GM12891 (cell line): ENCODE measurements at regions not wholly inside any gene's neighbourhood (a gene's known extent, or its start where the extent isn't known, plus 50 kb on each side); places are given as distances from the start of the nearest gene placed in this dataset.

ENCODE experiments used
- DNase-seq: peaks from one replicate; pipeline ENCODE4 v3.0.0; 2011; ENCODE audit warnings: low spot score; ENCODE audit not compliant: insufficient read length
- FAIRE-seq: peaks from 2 replicates; lab custom pipeline; 2011; peaks lifted over from hg19 to GRCh38; lab: Jason Lieb, UNC
- PAX5 ChIP-seq: IDR thresholded peaks from 2 replicates; pipeline ENCODE4 v1.6.1; 2011; ENCODE audit warnings: low read length, moderate library complexity, mild to moderate bottlenecking; ENCODE audit not compliant: insufficient read depth, severe bottlenecking
- POLR2A ChIP-seq: IDR thresholded peaks from 2 replicates; pipeline ENCODE4 v1.6.1; 2011; ENCODE audit warnings: low read depth, low read length, control low read depth
- POLR2AphosphoS5 ChIP-seq: IDR thresholded peaks from 2 replicates; pipeline ENCODE4 v1.6.1; 2011; ENCODE audit warnings: low read depth, low read length, control low read depth
- POU2F2 ChIP-seq: IDR thresholded peaks from 2 replicates; pipeline ENCODE4 v1.6.1; 2011; ENCODE audit warnings: low read depth, mild to moderate bottlenecking, control low read depth, low read length, moderate library complexity
- SPI1 ChIP-seq: IDR thresholded peaks from 2 replicates; pipeline ENCODE4 v1.6.1; 2011; ENCODE audit warnings: low read depth, low read length, control low read depth
- TAF1 ChIP-seq: IDR thresholded peaks from 2 replicates; pipeline ENCODE4 v1.6.1; 2011; ENCODE audit warnings: low read depth, low read length, control low read depth

DNA sequence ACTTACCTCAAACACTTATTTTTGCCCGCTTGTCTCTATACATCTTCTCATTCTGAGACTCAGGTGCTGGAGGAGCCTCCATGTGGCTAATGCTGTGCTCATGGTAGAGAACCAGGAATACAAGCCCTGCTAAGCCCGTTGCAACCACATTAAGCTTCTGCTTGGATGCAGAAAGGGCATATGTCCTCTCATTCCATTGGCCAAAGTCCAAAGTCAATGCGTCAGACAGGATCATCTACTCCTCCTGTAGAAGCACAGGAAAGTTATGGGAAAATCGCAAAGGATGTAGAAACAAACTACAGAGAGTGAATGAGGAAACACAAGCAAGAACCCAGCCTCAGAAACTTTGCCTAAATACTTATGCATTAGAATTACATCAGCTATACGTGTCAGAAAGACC is 124.5 kb upstream of the AGA start:
- DNase-seq (no peak), FAIRE-seq (no peak)
- TF ChIP-seq POU2F2 (no peak), POLR2A (no peak), SPI1 (no peak), PAX5 (no peak), POLR2AphosphoS5 (no peak), TAF1 (no peak)

DNA sequence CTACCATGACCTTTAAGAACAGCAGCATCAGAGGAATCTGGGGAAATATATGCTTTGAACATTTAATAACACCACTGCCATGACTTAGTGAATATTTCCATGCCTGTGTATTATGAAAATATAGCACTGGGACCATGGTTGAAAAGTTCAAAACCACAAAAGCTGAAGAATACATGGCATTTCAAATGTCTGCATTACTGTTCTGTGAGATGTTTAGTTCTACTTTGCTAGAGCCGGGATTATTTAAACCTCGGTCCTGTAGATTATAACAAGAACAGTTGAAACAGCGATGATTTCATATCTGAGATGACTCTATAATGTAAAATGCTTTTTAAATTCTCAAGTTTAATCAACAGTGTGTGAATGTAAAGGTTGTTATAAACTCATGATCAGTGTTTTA is 126.7 kb upstream of the AGA start:
- TF ChIP-seq POLR2A (no peak), PAX5 (no peak), SPI1 (no peak), POU2F2 (no peak), POLR2AphosphoS5 (no peak), TAF1 (no peak)
- DNase-seq (no peak), FAIRE-seq (no peak)

GRCh38 chr4:177569434-177569833 is 127.2 kb upstream of the AGA start:
- FAIRE-seq = no peak
- DNase-seq = no peak
- TF ChIP-seq POLR2AphosphoS5 = no peak
- no peak for TF ChIP-seq PAX5
- no peak for TF ChIP-seq TAF1
- TF ChIP-seq POU2F2 = no peak
- TF ChIP-seq POLR2A = no peak
- TF ChIP-seq SPI1 = no peak

GRCh38 chr4:177573507-177573906 is 131.3 kb upstream of the AGA start:
- TF ChIP-seq TAF1 = no peak
- TF ChIP-seq POU2F2 = no peak
- TF ChIP-seq POLR2A = no peak
- no peak for TF ChIP-seq SPI1
- TF ChIP-seq PAX5 = no peak
- TF ChIP-seq POLR2AphosphoS5 = no peak
- FAIRE-seq = no peak
- DNase-seq = no peak

DNA sequence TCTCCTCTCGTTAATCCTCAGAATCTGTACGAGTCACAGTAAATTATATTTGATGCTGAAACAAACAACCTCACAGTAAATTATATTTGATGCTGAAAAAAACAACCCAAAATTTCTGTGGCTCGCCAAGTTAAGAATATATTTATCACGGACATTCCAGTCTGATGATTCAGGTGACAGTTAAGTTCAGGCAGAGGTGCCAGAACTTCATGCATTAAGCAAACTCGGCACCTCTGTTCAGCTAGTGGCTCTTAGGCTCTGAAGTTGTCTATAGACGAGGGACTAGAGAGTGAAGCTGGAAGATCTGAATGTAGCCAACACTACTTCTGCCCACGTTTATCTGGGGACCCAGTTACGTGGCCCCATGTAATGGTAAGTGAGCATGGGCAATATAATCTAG is 132.2 kb upstream of the AGA start:
- TF ChIP-seq SPI1 (no peak), POU2F2 (no peak), POLR2A (no peak), PAX5 (no peak), TAF1 (no peak), POLR2AphosphoS5 (no peak)
- FAIRE-seq = no peak

DNA sequence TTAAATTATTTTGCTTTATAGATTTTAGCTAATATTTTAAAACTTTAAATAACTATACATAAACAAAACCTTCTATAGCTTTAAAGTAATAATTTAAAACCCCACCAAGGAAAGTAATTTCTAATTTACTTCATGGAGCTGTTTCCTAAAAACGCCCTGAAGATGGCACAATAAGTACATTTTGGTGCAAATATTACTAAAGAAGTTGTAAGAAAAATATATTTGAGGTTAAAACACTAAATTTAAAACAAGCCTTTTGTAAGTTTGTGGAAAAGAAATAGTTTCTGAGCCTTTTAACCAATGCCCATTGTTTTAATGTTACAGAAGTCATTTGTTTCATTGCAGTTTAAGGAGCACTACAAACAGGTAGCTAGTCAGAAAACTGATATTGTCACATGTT is 137.4 kb upstream of the AGA start:
- FAIRE-seq = no peak
- DNase-seq = no peak
- TF ChIP-seq POLR2AphosphoS5 (no peak), POLR2A (no peak), TAF1 (no peak), SPI1 (no peak)

More for the DNA sequence above, 132.2 kb upstream of the AGA start:
- no peak for DNase-seq

GRCh38 chr4:177582992-177583391 is 140.8 kb upstream of the AGA start:
- FAIRE-seq = no peak
- DNase-seq = no peak
- TF ChIP-seq POLR2AphosphoS5 = no peak
- no peak for TF ChIP-seq POLR2A
- no peak for TF ChIP-seq SPI1
- no peak for TF ChIP-seq TAF1
- TF ChIP-seq POU2F2 = no peak
- no peak for TF ChIP-seq PAX5

DNA sequence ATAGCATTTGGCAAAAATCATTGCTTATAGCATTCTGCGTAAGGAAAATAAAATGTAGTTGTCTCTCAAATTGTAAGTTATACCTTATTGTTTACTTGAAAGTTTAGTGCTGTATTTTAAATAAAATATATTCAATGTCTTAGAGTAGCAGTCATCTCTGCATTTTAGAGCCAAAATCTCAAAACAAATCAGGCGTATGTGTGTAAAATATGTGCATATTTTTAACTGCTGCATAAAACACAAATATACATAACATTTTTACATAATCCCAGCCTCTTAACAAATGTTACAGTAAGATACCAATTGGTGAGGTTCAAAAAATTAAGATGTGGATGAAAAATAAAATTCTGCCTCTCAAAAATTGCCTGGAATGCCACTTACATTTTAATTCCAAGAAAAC is 145.8 kb upstream of the AGA start:
- no peak for FAIRE-seq
- DNase-seq = no peak
- TF ChIP-seq POU2F2 (no peak), POLR2AphosphoS5 (no peak), TAF1 (no peak), SPI1 (no peak), PAX5 (no peak)

- no peak for DNase-seq
- no peak for FAIRE-seq
- TF ChIP-seq POLR2A = no peak
- TF ChIP-seq POLR2AphosphoS5 = no peak
- no peak for TF ChIP-seq TAF1
- TF ChIP-seq POU2F2 = no peak
- TF ChIP-seq SPI1 = no peak
- TF ChIP-seq PAX5 = no peak
These were observed 153.1 kb upstream of the AGA start for GRCh38 chr4:177595386-177595785.

DNA sequence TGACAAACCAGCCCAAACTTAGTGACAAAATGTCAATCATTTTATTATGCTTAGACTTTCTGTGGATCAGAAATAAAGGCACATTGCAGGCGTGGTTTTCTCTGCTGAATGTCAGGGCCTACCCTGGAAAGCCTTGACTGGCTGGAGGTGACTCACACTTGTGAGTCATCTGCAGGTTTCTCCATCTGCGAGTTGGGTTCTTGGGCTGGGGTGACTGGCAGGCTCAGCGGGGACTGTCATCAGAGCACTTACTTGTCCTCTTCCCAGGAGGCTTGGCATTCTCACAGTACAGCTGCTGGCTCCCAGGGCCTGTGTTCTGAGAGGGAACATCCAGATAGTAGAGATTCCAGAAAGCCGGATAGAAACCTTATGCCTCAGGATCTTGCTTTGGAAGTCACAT is 153.8 kb upstream of the AGA start:
- DNase-seq = no peak
- no peak for FAIRE-seq
- TF ChIP-seq PAX5 = no peak

DNA sequence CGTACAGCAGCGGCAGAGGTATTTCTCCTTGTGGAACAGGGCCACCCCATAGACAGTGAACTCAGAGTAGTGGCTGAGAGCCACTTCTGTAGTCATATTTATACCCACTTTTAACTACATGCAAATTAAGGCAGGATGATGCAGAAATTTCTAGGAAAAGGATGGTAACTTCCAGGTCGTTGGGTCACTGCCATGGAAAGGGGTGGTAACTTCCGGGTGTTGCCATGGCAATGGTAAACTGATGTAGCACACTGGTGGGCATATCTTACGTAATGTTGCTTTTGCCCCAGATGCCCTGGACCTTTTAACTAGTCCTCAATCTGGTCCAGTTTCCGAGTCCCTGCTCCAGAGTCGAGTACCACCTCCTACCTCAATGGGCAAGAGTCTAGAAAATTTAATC is 154.8 kb upstream of the AGA start:
- FAIRE-seq (no peak), DNase-seq (no peak)
- TF ChIP-seq SPI1 = no peak
- no peak for TF ChIP-seq PAX5
- no peak for TF ChIP-seq POLR2AphosphoS5
- TF ChIP-seq TAF1 = no peak
- TF ChIP-seq POU2F2 = no peak
- TF ChIP-seq POLR2A = no peak

DNA sequence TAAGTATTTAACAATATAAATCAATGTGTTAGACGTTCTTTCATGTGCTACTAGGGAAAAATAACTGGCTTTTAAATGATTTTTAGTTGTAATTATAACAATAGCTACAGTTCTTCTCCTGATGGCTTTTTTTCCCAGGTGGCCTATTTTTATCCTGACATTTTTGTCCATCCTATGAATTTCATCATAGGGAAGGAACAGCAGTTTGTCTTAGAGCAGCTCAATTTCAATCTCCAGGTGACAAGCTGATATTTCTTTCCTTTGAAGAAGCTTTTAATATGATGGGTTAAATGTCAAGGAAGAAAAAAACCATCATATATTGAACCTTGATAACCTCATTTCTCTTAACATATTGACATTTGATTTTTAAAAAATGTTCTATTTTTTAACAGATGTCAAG is 163.0 kb upstream of the AGA start:
- TF ChIP-seq POU2F2 (no peak), SPI1 (no peak), POLR2A (no peak), POLR2AphosphoS5 (no peak), TAF1 (no peak), PAX5 (no peak)
- FAIRE-seq (no peak), DNase-seq (no peak)
